GM19463 (cell line): ENCODE measurements at regions not wholly inside any gene's neighbourhood (a gene's known extent, or its start where the extent isn't known, plus 50 kb on each side); places are given as distances from the start of the nearest gene placed in this dataset.
"Not testable (repeated sequence)": the region's sequence is repeated elsewhere in the genome, so short reads cannot be mapped to it uniquely, and the experiment has no call there.

Source experiments
- ATAC-seq: cut with Tn5 transposase; IDR thresholded peaks from one replicate; pipeline ENCODE4 v1.9.1; 2021; ENCODE audit warnings: mild to moderate bottlenecking, moderate library complexity; ENCODE audit not compliant: unreplicated experiment

- no peak for ATAC-seq
Measured at GRCh38 chr5:1983919-1984695, 101.4 kb upstream of the IRX4 start.

DNA sequence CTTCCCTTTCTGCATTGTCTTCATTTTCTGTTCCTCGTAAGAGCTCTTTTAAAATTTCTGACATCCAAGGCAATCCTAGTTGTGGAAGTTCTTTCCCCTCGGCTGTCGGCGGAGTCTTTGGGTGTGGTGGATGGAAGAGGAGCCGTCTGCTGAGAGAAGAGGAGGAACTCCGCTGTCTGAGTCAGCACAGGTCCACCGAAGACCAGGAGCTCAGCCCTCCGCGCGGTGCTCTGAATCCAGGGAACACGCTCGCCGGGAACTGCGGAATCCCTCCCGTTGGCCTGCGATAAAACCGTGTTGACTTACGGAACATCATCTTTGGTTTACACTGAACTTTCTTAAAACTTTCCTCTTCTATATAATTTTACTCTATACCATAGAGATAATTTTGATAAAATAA lies 100.7 kb upstream of the IRX4 start:
- no peak for ATAC-seq

- ATAC-seq: not testable (repeated sequence)
Measured at GRCh38 chr5:1982561-1982960, 99.8 kb upstream of the IRX4 start.

DNA sequence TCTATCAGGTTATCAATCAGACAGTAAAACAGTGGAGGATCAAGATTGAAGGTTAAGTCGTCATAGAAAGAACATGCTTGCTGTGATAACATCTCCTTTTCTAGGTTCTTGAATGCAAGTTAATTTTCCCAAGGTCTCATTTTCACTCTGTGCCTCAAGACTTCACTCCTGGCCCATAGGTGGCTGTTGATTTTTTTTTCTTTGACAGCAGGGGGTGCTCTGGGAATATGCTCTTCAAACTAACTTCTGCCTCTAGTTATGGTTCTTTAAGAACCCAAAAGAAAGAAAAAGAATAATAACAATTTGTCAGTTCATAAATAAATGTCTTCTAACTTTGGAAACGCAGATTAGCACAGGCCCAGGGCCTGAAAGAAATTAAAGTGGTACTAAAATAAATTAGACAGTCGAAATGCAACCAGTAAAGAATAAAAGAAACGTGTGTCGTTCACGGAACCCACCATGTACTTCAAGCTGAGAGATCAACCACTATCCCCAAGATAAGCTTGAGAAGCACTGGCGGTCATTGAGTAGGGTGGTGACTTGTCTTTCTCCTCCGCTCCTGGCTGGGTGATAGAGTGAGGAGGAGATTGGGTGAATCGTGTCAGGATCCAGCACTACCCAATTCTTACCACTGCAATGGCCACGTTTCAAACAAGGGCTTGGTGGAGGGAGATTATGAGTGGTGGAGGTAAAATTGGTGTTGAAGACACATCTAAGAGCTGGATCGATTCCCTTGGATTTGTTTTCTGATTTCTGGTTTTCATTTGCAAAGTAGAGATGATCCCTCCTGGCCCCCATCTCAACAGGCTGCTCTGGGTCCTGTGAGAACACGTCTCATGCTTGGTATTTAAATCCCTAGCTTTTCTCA lies 93.4 kb upstream of the IRX4 start:
- ATAC-seq: no peak

- no peak for ATAC-seq
Measured at GRCh38 chr5:1975406-1975715, 92.6 kb upstream of the IRX4 start.

GRCh38 chr5:1974501-1975405 lies 92.0 kb upstream of the IRX4 start:
- no peak for ATAC-seq

GRCh38 chr5:1974081-1974480 lies 91.4 kb upstream of the IRX4 start:
- ATAC-seq: no peak

- no peak for ATAC-seq
Measured at GRCh38 chr5:1973391-1974013, 90.8 kb upstream of the IRX4 start.

DNA sequence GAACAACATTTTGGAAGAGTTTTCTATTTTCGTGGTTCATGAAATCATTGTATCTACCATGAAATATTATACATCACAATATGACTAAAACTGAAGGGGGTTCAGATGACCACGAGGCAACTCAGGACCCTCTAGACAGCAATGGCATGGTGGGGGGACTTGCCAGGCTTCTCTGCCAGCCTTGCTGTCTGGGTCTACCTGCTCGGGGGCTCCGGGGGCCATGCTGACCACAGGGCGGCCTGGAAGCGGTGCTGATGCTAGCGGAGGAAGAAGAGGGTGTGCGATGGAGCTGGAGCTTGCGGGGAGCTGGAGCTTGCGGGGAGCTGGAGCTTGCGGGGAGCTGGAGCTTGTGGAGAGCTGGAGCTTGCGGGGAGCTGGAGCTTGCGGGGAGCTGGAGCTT lies 89.2 kb upstream of the IRX4 start:
- ATAC-seq: no peak

DNA sequence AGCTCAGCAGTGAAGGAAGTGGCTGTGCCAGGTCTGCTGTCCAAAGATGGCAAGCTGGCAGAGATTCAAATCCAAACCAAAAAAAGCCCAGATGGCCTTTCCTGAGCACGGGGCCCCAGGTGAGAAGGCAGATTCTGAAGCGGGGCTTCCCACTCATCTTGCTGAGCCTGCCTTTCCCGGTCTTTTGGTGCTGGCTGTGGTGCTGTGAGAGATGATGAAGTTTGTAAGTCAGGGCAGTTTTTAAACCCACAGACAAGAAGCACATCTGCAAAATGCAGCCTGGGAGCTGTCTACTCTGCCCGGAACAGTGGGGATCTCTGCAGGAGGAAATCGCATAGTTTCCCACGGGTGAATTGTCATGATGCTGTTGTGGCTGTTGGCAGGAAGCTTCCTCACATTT lies 85.0 kb upstream of the IRX4 start:
- ATAC-seq: no peak

GRCh38 chr5:1966461-1966860 lies 83.7 kb upstream of the IRX4 start:
- no peak for ATAC-seq

GRCh38 chr5:1965925-1966324 lies 83.2 kb upstream of the IRX4 start:
- ATAC-seq: no peak

- ATAC-seq: no peak
Measured at GRCh38 chr5:1963941-1964451, 81.3 kb upstream of the IRX4 start.

- no peak for ATAC-seq
Measured at GRCh38 chr5:1963358-1963757, 80.6 kb upstream of the IRX4 start.

DNA sequence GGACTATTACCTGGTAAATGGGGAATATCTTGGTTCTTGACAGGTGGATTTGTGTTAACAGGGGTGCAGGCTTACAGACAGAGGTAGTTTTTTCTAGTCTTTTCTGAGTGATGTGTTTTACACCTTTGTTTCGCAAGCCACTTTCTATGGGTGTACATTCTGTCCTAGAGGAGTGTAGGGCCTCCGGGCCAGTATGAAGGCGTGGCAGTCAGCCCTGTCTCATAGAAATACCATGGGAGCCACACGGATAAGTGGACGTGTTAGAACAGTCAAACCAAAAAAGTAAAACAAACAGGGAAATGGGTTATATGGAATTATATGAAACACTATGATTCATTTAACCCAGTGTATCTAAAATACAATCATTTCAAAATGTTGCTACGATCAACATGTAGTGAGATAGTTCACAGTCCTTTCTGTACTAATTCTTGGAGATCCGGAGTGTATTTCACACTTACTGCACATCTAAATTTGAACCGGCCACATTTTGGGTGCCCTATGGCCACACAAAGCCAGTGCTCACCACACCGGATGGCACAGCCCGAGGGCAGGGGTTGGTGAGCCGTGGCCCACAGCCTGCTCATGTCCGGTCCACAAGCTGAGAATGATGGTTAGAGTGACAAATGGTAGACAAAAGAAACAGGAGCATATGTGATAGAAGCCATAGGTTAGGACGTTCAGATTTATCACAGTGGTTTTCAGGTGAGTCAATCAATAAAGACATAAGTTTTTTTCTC lies 80.1 kb upstream of the IRX4 start:
- ATAC-seq: no peak

DNA sequence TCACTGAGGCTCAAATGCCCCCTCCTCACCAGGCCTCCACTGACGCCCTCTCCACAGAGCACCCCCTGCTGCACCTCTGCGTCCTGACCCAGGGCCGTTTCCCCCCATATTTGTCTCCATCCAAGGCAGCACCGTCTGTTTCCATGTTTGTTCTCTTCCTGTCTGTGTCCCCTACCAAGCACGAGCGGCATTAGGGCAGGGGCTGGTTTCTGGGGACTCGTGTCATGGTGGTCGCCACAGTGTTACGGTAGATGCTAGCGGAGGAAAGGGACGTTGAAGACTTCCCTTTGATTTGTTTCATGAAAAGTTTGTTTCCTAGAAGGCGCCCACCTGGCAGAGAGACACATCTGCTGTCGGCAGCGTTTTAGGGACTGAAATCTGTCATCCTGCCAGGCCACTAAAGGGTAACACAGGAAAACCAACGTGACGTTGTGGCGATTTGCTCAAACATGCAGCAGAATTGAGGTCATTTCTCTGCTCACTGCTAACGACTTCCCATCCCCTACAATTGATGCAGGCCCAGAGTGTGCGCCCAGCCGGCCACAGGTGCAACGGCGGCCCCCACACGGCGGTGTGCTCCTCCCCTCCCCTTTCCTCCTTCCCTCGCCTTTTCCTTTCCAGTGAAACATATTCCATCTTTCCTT lies 79.3 kb upstream of the IRX4 start:
- ATAC-seq: no peak

GRCh38 chr5:1961304-1961946 lies 78.7 kb upstream of the IRX4 start:
- no peak for ATAC-seq

DNA sequence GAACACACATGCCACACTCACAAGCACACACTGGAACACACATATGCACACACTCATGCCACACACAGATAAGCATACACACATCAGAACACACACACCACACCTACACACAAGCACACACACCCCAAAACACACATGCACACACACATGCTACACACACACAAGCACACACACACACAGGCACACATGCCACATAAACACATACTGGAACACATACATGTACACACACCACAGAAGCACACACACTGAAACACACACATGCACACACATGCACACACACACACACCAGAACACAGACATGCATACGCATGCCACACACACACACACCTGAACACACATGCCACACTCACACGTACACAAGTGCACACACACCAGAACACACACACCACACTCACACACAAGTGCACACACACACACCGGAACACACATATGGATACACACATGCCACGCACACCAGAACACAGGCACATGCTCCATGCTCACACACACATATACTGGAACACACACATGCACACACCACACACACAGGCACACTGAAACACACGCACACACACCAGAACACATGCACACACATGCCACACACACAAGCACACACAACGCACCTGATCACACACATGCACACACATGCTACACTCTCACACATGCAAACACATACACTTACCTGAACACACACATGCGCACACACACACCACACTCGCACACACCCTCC lies 78.0 kb upstream of the IRX4 start:
- ATAC-seq: no peak
